Lower leg skin (tissue), 3 donors: ENCODE measurements at regions not wholly inside any gene's neighbourhood (a gene's known extent, or its start where the extent isn't known, plus 50 kb on each side); places are given as distances from the start of the nearest gene placed in this dataset.

ENCODE experiments used
- POLR2A ChIP-seq, 2 donors: fragments of 450-650 bp; IDR thresholded peaks; one replicate each; pipeline ENCODE4 v1.6.1; 2016 to 2017; ENCODE audit warnings: antibody characterized with exemption in 2 of 2, mild to moderate bottlenecking in 1 of 2, moderate library complexity in 1 of 2
- TF ChIP-seq, protein P1 (sequence below), 3 donors: fragments of 450-650 bp; IDR thresholded peaks; one replicate each; pipeline ENCODE4 v1.5.1; 2016; ENCODE audit warnings: antibody characterized with exemption in 3 of 3, mild to moderate bottlenecking in 3 of 3, moderate library complexity in 2 of 3

DNA sequence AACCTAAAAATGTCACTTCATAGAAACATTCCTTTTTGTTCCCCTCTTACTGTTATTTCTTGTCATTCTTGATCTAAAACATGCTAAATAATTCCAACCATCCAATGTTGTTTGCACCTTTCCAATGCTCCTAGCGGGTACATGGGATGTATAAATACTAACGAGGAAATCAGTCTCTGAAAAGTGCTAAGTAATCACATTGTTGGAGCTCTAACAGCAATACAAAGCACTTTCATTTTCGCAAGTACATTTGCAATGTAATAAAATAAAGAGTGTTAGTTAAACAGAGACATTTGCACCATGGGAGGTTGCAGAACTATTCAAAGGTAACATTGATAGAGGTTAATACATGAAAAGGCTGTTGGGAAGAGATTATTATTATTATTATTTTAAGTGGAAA lies 286.2 kb upstream of the ACVR2A start:
- TF ChIP-seq, protein P1, sequence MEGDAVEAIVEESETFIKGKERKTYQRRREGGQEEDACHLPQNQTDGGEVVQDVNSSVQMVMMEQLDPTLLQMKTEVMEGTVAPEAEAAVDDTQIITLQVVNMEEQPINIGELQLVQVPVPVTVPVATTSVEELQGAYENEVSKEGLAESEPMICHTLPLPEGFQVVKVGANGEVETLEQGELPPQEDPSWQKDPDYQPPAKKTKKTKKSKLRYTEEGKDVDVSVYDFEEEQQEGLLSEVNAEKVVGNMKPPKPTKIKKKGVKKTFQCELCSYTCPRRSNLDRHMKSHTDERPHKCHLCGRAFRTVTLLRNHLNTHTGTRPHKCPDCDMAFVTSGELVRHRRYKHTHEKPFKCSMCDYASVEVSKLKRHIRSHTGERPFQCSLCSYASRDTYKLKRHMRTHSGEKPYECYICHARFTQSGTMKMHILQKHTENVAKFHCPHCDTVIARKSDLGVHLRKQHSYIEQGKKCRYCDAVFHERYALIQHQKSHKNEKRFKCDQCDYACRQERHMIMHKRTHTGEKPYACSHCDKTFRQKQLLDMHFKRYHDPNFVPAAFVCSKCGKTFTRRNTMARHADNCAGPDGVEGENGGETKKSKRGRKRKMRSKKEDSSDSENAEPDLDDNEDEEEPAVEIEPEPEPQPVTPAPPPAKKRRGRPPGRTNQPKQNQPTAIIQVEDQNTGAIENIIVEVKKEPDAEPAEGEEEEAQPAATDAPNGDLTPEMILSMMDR (IDR thresholded peaks at IDR 0.05), result no peak
- TF ChIP-seq POLR2A (IDR thresholded peaks at IDR 0.05), result no peak
